ENCODE measurements at regions not wholly inside any gene's neighbourhood (a gene's known extent, or its start where the extent isn't known, plus 50 kb on each side); places are given as distances from the start of the nearest gene placed in this dataset.

DNA sequence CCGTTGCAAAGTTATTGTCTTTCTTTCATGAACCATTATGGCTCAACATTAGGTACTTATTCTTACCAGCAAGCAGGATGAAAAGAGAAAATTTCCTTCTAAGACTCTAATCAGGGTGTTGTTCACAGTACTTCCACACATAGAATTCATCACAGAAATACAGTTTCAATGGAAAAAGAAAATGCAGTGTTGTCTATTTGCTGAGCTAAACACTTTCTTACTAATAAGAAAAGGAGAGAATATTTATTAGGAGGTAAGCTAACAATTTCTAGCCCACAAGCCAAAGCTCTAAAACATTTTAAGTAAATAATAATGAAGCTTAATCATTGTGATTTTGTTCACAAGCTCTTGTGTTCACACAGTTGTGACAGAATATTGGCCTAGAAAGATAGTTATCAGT, 1772.8 kb upstream of the PCDH7 start:
- DNase-seq (ENCODE audit: low spot score) = no peak

DNA sequence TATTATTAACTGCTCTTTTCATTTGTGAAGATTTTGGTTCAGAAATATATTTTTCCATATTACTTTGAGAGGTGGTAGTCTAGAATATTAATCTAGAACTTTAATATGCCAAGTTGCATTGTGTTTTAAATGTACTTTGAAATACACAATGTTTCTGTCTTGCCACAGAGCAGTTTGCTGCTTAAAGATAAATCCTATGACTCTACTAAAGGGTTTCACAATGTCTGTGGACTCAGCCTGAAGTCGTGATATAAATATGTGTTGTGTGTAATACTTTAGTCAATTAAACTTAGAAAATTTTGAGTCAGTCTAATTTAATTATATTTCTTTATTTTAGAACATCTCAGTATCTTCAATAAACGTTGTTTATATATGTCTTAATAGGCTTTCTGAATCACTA, 1771.7 kb upstream of the PCDH7 start:
- no peak for DNase-seq (ENCODE audit: low spot score)

DNA sequence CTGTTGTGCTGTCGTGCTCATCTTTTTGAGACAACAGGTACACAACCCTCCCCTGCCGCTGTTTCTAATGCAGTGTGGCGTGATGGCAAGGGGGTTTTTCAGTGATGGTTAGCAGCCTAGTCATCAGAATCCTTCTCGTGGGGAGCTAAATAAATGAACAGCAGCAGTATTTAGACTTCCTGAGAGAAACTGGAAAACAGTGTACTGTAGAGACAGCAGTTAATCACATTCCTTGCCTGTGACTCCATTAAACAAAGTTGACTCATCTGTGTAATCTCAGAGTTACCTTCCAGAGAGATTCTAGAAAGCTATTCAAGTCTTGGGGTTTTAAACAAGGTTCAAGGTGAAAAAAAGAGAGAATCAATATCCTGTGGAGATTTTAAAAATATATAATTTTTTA, 1753.2 kb upstream of the PCDH7 start:
- no peak for DNase-seq (ENCODE audit: low spot score)

DNA sequence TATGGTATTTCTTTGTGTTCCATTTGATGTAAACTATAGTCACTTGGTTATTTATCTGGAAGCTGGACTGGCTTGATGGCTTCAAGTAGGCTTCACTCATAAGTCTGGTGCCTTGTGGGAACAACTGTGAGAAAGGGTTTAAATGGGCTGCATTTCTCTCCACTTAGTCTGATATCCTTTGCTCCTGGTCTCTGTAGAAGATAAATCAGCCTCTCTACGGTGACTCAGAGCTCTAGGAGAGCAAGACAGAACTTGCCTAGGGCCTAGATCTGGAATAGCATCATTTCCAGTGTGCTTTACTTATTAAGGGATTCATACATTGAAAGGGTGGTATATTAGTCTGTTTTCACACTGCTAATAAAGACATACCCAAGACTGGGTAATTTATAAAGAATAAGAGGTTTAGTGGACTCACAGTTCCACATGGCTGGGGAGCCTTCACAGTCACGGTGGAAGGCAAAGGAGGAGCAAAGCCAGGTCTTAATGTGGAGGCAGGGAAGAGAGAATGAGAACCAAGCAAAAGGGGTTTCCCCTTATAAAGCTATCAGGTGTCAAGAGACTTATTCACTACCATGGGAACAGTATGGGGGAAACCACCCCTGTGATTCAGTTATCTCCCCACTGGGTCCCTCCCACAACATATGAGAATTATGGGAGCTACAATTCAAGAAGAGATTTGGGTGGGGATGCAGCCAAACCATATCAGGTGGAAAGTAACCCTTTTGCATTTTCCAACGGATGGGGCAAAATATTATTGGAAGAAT, 1746.4 kb upstream of the PCDH7 start:
- DNase-seq (ENCODE audit: low spot score) = no peak

DNA sequence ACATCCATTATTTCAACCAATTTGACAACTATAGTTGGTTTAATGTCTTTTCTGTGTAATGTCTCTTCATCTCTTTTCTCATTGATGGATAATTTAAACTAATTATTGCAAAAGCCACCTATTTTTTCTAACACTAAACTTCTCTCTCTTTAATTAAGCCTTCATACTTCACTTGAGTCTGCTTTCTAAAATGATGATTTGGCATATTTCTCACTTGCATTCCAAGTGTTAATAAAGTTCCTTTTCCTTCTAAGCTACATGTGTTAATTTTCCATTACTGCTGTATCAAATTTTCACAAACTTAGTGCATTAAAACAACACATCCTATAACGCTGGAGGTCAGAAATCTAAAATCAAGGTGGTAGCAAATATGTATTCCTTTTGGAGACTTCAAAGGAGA, 1743.8 kb upstream of the PCDH7 start:
- no peak for DNase-seq (ENCODE audit: low spot score)

DNA sequence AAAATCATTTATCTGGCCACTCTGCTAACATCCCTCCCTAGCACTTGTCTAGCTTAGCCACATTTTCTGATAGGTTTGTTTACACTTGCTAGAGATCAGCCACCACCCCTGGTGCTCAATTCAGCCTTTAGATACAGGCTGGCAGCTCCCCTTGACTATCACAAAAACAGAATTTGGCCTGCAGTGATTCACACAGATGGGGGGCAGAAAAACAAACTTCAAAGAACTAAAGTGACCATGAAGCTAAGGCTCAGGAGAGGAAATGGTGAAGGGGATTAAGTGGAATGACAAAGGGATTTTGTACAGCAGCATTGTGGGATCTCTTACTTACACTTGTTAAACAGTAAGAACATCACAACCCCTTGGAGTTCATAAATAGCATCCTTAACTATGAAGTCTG, 1718.0 kb upstream of the PCDH7 start:
- DNase-seq (ENCODE audit: low spot score) = no peak

DNA sequence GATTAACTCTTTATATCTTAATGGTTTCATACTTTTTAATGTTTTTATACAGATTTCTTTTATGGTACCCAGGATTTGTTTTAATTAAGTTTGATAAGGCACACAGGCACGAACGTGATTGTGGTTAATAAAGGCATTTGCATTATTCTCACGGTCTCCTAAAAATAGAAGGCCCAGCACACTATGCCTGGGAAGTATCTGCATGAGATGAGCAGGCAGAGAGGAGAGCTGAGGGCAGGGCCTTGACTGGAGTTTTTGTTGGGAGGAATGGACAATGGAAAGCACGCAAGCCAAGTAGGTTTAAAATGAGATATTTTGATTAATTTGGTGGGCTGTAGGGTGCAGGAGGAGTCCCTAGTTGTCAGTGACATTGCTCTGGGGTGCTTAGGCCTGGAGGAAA, 1714.3 kb upstream of the PCDH7 start:
- no peak for DNase-seq (ENCODE audit: low spot score)

DNA sequence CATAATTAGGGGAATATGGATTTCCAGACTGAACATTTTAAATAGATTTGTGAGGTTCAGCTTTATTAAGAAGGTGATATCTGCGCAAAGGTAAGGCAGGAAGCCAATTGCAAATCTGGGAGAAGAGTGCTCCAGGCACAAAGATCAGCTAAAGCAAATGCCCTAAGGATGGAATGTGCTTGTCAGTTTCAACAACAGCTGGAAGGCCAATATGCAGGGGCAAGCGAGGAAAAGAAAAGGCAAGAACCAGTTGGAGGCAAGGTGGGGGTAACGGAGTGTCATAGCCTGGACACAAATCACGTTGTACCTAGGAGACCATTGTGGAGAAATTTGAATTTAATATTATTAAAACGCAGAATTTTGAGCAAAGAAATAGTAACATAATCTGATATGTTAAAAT, 1710.3 kb upstream of the PCDH7 start:
- no peak for DNase-seq (ENCODE audit: low spot score)

DNA sequence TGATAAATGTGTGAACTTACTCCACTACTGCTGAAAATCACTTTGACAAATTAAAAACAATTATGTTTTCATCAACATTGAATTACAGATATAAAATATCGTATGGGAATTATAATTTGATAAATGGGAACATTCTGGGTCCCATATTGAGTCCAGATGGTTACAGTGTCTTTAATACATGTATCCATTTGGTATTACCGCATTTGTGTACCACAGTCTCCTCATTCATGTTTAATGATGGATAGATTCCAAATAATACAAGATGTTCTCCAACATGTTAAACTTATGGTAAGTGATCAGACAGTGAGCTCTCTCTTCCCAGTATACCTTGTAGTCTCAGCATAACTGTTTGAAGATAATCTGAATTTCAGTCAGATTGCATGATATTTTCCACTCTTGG, 1706.8 kb upstream of the PCDH7 start:
- no peak for DNase-seq (ENCODE audit: low spot score)

DNA sequence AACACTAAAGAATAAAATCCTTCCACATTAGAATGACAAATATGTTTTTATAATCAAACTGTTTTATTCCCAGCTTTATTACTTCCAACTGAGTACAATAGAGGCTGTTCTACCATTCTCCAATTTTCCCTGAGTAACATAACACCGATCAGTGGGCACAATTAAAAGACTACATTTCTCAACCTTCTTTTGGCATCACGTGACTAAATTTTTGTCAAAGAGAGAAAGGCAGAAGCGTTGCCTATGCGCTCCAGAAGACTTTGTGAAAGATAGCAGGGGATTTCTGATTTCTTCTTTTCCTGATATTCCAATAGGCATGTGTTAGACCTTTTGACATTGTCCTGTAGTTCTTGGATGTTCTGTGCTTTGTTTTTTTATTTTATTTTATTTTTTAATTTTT, 1705.6 kb upstream of the PCDH7 start:
- no peak for DNase-seq (ENCODE audit: low spot score)

DNA sequence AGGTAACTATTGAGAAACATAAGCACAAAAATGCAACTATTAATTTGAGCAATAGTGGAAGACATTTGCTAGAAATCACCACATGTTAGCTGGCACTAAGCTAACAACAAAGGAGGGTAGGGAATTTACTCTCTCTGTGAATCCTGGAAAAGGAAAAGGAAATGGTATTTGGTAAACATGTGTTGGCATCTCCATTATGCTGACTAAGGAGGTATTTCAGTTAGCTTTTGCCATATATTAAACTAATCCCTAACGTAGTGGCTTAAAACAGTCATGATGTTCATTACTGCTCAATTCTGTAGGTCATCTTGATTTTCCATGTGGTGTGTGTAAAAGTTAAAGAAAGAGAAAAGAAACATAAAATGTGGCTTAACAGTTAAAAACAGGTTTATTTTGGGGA, 1686.5 kb upstream of the PCDH7 start:
- no peak for DNase-seq (ENCODE audit: low spot score)

DNA sequence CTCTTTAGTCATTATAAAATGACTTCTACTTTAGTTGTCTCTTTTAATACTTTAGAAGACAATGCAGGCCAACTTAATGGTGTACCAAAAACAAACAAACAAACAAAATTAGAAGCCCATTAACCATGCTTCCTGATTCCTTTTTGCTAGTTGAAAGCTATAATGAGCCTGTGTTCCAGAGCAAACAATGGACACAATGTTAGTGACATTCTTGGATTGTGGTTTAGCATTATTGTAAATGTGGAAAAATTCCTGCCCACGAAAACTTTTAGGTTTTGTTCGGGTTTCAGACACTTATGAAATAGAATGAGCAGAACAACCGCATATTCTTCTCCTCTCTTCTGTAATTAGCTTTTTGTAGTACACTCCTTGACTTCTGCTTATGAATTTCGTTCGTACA, 1682.7 kb upstream of the PCDH7 start:
- DNase-seq (ENCODE audit: low spot score) = peak; percentile 20

DNA sequence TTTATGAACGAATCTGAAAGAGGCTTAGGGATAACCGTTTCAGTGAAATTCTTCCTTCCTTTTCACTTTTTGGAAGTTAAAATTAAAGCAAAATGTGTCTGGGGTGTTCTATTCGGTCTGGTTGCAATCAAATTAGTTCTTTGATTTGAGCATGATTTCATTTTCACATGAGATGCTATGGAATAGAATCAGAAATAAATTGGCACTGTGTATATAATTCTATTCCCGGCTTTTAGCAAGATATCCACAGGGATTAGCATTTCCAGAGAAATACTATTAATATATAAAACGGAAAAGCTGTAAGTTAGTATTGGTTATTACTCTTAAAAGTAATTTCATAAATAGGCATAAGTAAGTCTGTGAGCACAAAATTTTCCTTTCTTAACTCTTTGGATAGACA, 1676.8 kb upstream of the PCDH7 start:
- DNase-seq (ENCODE audit: low spot score) = no peak

DNA sequence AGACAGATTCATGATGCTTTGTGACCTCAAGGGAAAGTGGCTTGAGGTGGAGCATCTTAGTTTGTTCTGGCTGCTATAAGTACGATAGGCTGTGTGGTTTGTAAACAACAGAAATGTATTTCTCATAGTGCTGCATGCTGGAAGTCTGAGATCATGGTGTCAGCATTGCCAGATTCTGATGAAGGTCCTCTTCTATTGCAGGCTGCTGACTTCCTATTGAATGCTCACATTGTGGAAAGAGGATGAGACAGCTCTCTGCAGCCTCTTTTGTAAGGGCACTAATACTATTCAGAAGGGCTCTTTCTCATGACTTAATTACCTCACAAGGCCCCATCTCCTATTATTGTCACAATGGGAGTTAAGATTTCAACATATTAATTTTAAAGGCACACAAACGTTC, 1674.0 kb upstream of the PCDH7 start:
- DNase-seq (ENCODE audit: low spot score) = peak; percentile 86

DNA sequence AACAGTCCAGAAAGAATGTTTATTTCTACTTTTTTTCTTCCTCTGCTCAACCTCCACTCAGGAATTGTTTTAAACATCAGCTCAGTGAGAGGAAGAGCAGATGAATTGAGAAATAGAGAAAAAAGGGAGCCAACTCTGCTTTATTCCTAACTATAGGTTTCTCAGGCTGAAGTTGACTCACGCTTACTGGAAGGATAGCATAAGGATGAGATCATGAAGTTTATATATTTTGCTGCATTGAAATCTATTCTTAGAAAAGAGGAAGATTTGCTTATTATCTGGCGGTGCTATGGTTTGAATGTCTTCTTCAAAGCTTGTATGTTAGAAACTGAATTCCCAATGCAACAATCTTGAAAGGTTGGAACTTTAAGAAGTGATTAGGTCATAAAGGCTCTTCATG, 1673.4 kb upstream of the PCDH7 start:
- DNase-seq (ENCODE audit: low spot score) = no peak

DNA sequence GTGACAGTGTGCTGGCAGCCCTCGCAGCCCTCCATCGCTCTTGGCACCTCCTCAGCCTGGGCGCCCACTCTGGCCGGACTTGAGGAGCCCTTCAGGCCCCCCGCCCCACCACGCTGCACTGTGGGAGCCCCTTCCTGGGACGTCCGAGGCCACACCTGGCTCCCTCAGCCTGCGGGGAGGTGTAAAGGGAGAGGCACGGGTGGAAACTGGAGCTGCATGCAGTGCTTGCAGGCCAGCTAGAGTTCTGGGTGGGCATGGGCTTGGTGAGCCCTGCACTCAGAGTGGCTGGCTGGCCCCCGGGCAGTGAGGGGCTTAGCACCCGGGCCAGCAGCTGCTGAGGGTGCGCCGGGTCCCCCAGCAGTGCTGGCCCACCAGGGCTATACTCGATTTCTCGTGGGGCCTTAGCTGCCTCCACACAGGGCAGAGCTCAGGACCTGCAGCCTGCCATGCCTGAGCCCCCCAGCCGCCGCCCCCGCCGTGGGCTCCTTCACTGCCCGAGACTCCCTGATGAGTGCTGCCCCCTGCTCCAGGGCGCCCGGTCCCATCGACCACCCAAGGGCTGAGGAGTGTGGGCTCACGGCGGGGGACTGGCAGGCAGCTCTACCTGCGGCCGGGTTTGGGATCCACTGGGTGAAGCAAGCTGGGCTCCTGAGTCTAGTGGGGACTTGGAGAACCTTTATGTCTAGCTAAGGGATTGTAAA, 1672.7 kb upstream of the PCDH7 start:
- no peak for DNase-seq (ENCODE audit: low spot score)

DNA sequence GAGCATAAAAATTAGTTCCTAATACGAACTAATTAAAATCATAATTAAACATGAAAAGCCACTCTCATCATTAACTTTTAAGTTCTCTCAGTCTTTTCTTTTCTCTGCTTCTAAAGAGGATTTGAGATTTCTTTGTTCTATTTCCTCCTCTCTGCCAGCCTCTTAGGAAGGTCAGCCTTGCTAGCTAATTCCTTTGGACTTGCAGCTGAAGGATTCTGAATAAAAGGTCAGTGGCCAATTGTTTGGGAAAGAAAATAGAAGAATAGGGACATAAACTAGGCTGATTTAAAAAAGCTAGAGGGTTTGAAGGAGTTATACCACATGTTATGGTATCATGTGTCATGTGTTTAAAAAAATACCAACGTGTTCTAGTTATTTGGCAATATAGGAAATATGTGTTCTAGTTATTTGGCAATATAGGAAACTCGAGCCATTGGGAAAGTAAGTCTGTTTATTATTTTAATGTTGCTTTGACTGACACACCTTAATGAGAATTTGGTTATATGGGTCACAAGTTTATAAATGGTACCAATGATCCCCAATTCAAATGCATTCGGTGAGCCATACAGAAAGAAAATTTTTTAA, 1668.7 kb upstream of the PCDH7 start:
- DNase-seq (ENCODE audit: low spot score) = no peak

DNA sequence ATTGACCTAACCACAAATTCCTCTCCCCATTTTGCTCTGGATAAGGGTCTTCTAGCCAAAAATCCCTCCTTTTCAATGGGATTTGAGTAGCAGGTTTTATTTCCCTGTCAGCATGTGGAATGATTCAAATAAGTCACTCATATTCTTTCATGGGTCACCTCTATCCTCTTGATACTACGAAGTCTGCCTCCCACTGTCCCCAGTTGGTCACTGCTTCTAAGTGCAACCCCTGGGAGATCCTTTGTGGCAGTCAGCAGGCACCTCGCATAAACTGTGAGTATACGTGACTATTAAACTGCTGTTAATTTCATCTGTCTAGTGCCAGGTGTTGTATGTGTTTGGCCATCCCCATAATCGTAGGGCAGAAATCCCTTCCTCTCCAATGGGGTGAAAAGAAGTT, 1667.9 kb upstream of the PCDH7 start:
- DNase-seq (ENCODE audit: low spot score) = no peak

DNA sequence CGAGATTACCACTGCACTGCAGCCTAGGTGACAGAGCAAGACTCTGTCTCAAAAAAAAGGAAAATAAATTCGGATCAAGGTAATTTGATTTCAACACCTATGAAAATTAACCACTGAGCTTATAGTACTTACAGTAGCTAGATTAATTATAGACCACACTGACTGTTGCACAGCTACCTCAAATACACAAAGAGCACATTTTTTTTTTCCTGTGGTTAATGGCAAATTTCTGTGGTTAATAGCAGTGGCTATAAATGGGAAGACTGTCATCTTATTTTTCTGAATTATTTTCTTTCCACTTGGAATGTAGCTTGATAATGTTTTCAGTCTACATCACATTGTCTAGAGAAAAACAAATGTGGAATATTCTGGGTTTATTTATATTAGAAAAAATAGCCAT, 1661.6 kb upstream of the PCDH7 start:
- no peak for DNase-seq (ENCODE audit: low spot score)

DNA sequence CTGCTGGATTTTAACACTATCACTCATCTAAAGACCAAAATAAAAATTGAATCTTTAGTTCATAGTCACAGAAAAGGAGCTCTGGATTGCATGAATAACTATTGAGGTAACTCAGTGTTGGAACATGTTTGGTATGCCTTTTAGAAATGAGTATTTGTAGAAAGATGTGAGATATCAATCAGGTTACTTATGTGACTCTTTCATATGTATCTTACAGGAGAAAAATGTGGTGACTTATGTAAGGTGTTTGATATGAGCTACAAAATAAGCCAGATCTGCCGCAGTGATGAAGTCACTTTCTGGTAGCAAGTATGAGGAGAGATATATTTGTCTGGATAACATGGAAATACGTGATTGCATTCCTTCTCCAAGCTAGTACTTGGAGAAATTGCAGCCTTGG, 1653.3 kb upstream of the PCDH7 start:
- no peak for DNase-seq (ENCODE audit: low spot score)

DNA sequence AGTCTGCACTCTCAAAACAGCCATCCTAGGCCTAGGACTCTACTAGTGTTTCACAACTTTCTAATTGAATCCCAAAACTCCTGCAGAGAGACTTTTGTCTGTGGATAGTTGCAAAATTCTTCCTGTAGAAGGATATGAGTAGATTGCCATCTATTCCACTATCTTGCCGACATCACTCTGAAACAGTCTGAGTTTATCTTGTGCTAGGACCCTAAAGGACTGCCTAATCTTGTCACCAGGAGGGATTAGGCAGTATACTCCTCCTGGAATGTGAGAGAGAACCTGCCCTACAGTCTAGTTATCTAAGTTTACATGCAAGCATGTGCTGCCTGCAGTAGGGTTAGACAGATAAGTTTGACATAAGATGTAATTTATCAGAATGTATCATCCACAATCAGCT, 1646.6 kb upstream of the PCDH7 start:
- no peak for DNase-seq (ENCODE audit: low spot score)

DNA sequence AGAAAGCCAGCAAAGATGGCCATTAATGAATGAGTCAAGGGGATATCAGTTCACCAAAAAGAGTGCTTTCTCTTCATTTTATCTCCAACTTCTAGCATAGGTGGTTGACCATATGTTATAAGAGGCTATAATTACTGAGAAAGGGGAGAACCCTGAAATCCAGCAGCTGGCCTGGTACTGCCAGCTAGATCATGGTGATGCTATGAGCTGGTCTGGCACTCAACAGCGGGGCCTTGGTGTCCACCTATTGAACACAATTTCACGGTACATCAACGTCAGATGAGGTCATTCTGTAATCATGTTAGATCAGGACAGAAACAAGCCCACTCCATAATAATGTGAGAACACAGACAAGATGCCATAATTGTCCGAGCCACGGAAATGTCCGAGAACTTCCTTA, 1644.8 kb upstream of the PCDH7 start:
- DNase-seq (ENCODE audit: low spot score) = no peak

DNA sequence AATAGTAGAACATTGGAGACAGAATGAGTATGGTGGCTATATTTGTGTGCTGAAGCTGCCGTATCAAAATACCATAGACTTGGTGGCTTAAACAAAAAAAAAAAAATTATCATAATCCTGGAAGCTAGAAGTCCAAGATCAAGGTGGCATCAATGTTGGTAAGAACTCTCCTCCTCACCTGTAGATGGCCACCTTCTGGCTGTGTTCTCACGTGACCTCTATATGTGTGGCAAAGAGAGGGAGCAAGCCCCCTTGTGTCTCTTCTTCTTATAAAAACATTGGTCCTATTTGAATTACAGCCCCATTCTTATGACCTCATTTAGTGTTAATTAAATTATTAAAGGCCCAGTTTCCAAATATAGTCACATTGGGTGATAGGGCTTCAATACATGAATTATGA, 1640.9 kb upstream of the PCDH7 start:
- no peak for DNase-seq (ENCODE audit: low spot score)
